Endothelial cell of umbilical vein (primary cell): ENCODE measurements at regions not wholly inside any gene's neighbourhood (a gene's known extent, or its start where the extent isn't known, plus 50 kb on each side); places are given as distances from the start of the nearest gene placed in this dataset.

Experiments used
- BruUV-seq: library from RNA; stranded (reverse); fragments of 400-500 nt; replicated peaks from 2 replicates; lab custom pipeline; 2021; lab: Mats Ljungman, UMichigan
- CTCF ChIA-PET: fragments of 300-600, 350-600 bp; sonication (Branson Sonifier 250); formaldehyde crosslinking; loops from one replicate; lab custom pipeline; 2021; ENCODE audit warnings: antibody characterized with exemption, inconsistent platforms; lab: Charles Lee
- POLR2A ChIA-PET: fragments of 300-600, 350-600 bp; sonication (Branson Sonifier 250); formaldehyde crosslinking; loops from one replicate; lab custom pipeline; 2021; ENCODE audit warnings: antibody characterized with exemption, inconsistent platforms; lab: Charles Lee
- DNase-seq: peaks from one replicate; pipeline ENCODE4 v3.0.0-alpha.2; 2011; ENCODE audit warnings: low read depth, low spot score
- FAIRE-seq: peaks from 2 replicates; lab custom pipeline; 2011; peaks lifted over from hg19 to GRCh38; lab: Jason Lieb, UNC
- H2AFZ ChIP-seq: 2 replicates; pipeline ENCODE4 v1.6.0; 2012; ENCODE audit warnings: low read depth, low read length, control low read depth, inconsistent platforms
- H3K27ac ChIP-seq: 2 replicates; pipeline ENCODE4 v1.5.1; 2011; ENCODE audit warnings: low read depth, mild to moderate bottlenecking, control low read depth, low read length, moderate library complexity; ENCODE audit not compliant: insufficient read depth
- H3K27me3 ChIP-seq, 2 experiments: 2 replicates each; pipeline versions ENCODE4 v1.6.0 to v1.6.1; 2011; ENCODE audit warnings: low read length in 2 of 2, mixed read lengths in 1 of 2; ENCODE audit not compliant: control insufficient read depth in 2 of 2, insufficient read depth in 2 of 2
- H3K36me3 ChIP-seq, 2 experiments: 2 replicates in 1 of 2; 3 replicates in 1 of 2; pipeline ENCODE4 v1.5.1; 2011; ENCODE audit warnings: low read length in 2 of 2, mild to moderate bottlenecking in 1 of 2, moderate library complexity in 1 of 2; ENCODE audit not compliant: control insufficient read depth in 2 of 2, insufficient read depth in 2 of 2; ENCODE audit errors: extremely low read depth in 1 of 2
- H3K4me1 ChIP-seq: 3 replicates; pipeline ENCODE4 v1.5.1; 2011; ENCODE audit warnings: mild to moderate bottlenecking, low read length; ENCODE audit not compliant: control insufficient read depth, insufficient read depth; ENCODE audit errors: extremely low read depth
- H3K4me2 ChIP-seq: 2 replicates; pipeline ENCODE4 v1.6.1; 2011; ENCODE audit warnings: low read length, control low read depth, mixed read lengths; ENCODE audit not compliant: insufficient read depth
- H3K4me3 ChIP-seq, 3 experiments: fragments of 200-600 bp in 1 of 3; sonication (generic), shearing (Covaris generic) in 1 of 3; replicated peaks in 1 of 3; 2 replicates each; pipeline ENCODE4 v1.5.1; 2011 to 2016; ENCODE audit warnings: control low read depth in 3 of 3, low read length in 3 of 3, mild to moderate bottlenecking in 2 of 3, inconsistent platforms in 1 of 3, low read depth in 1 of 3, moderate library complexity in 1 of 3; ENCODE audit not compliant: insufficient read depth in 1 of 3
- H3K79me2 ChIP-seq: 2 replicates; pipeline ENCODE4 v1.6.0; 2012; ENCODE audit warnings: low read length, inconsistent platforms; ENCODE audit not compliant: control insufficient read depth, insufficient read depth
- H3K9ac ChIP-seq: replicated peaks from 2 replicates; pipeline ENCODE3; 2011; ENCODE audit warnings: low read length, control low read depth; ENCODE audit not compliant: insufficient read depth; ENCODE audit errors: extremely low read depth
- H3K9me1 ChIP-seq: replicated peaks from 3 replicates; pipeline ENCODE4 v1.6.0; 2011; ENCODE audit warnings: mild to moderate bottlenecking, low read length; ENCODE audit not compliant: control insufficient read depth, insufficient read depth; ENCODE audit errors: extremely low read depth
- H3K9me3 ChIP-seq: replicated peaks from 2 replicates; pipeline ENCODE4 v1.5.1; 2012; ENCODE audit warnings: low read length, inconsistent platforms; ENCODE audit not compliant: control insufficient read depth, insufficient read depth
- H4K20me1 ChIP-seq: replicated peaks from 2 replicates; pipeline ENCODE3; 2011; ENCODE audit warnings: mild to moderate bottlenecking, low read length; ENCODE audit not compliant: control insufficient read depth, insufficient read depth; ENCODE audit errors: extremely low read depth
- EZH2 ChIP-seq: IDR thresholded peaks from 2 replicates; pipeline ENCODE4 v1.6.1; 2012; ENCODE audit warnings: borderline replicate concordance, low read depth, mild to moderate bottlenecking, moderate library complexity, low read length, inconsistent platforms; ENCODE audit not compliant: severe bottlenecking
- FOS ChIP-seq: IDR thresholded peaks from 2 replicates; pipeline ENCODE4 v1.6.1; 2011; ENCODE audit warnings: mild to moderate bottlenecking, low read length, moderate library complexity, borderline replicate concordance; ENCODE audit not compliant: insufficient read depth
- GATA2 ChIP-seq: IDR thresholded peaks from 2 replicates; pipeline ENCODE4 v1.7.0; 2011; ENCODE audit warnings: low read depth, mild to moderate bottlenecking, moderate library complexity, mixed read lengths, low read length; ENCODE audit not compliant: insufficient read length, insufficient read depth
- JUN ChIP-seq: IDR thresholded peaks from 2 replicates; pipeline ENCODE4 v1.6.1; 2011; ENCODE audit warnings: borderline replicate concordance, low read depth; ENCODE audit not compliant: insufficient read length, insufficient read depth
- MYC ChIP-seq: IDR thresholded peaks from one replicate; pipeline ENCODE4 v1.6.1; 2011; ENCODE audit warnings: mild to moderate bottlenecking, low read depth, low read length
- POLR2A ChIP-seq: IDR thresholded peaks from 2 replicates; pipeline ENCODE4 v1.6.1; 2012; ENCODE audit warnings: low read depth, mild to moderate bottlenecking, control low read depth, low read length
- POLR2AphosphoS5 ChIP-seq: IDR thresholded peaks from 2 replicates; pipeline ENCODE4 v1.6.1; 2012; ENCODE audit warnings: low read depth, mild to moderate bottlenecking, control low read depth, low read length, moderate library complexity; ENCODE audit not compliant: insufficient read depth
- dilution Hi-C: fragments of 300-500 bp; cut with MboI; formaldehyde crosslinking; loops from one replicate; pipeline ENCODE4 v1.15.0; 2019; ENCODE audit warnings: low sequenced_read_pairs; ENCODE audit not compliant: extremely low pct_ligation_motif_present
- intact Hi-C: fragments of 100-400 bp; cut with micrococcal nuclease; formaldehyde crosslinking; loops from one replicate; pipeline ENCODE4 v1.10.0; 2022
- TF ChIP-seq, protein P1 (sequence below): IDR thresholded peaks from 2 replicates; pipeline ENCODE4 v1.6.1; 2011; ENCODE audit not compliant: insufficient read depth, insufficient read length
- TF ChIP-seq, protein P2 (sequence below), 2 donors: IDR thresholded peaks; 1 replicate in 1 of 2; 2 replicates in 1 of 2; pipeline ENCODE4 v1.5.1; 2011; ENCODE audit warnings: low read length in 2 of 2, mild to moderate bottlenecking in 2 of 2, moderate library complexity in 2 of 2, control low read depth in 1 of 2, inconsistent platforms in 1 of 2, low read depth in 1 of 2; ENCODE audit not compliant: insufficient read depth in 1 of 2; ENCODE audit errors: extremely low read depth in 1 of 2

DNA sequence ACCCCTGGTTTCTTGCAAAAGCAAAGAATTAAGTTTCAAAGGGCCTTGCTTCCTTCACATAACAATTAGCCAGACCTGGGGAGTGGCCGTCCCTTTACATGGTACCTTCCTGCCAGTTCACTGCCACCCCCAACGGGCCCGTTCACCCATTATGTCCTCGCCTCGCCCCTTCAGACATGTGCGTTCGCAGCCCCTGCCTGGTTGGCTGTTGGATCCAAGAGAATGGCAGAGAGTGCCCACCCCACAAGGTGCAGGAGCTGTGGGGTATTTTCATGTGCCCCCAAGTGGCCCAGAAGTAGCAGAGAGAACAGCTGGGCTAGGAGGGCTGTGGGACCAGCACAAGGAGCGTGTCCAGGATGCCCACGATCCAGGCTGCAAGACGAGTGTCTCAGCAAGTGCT, 422.9 kb upstream of the SULF2 start:
- no peak for FAIRE-seq

More for the DNA sequence above, 422.9 kb upstream of the SULF2 start:
- no TSS peak for BruUV-seq
- H3K4me2 ChIP-seq = no peak overlapping the region
- DNase-seq = no peak
- H3K27me3 ChIP-seq = no peaks in the 10 kb centered on the region
- TF ChIP-seq POLR2AphosphoS5 = no peak
- TF ChIP-seq, protein P1, sequence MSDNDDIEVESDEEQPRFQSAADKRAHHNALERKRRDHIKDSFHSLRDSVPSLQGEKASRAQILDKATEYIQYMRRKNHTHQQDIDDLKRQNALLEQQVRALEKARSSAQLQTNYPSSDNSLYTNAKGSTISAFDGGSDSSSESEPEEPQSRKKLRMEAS = no peak
- no peak for TF ChIP-seq GATA2
- no peak for TF ChIP-seq FOS
- no peak for TF ChIP-seq POLR2A
- TF ChIP-seq MYC = no peak
- TF ChIP-seq EZH2 = no peak
- TF ChIP-seq, protein P2, sequence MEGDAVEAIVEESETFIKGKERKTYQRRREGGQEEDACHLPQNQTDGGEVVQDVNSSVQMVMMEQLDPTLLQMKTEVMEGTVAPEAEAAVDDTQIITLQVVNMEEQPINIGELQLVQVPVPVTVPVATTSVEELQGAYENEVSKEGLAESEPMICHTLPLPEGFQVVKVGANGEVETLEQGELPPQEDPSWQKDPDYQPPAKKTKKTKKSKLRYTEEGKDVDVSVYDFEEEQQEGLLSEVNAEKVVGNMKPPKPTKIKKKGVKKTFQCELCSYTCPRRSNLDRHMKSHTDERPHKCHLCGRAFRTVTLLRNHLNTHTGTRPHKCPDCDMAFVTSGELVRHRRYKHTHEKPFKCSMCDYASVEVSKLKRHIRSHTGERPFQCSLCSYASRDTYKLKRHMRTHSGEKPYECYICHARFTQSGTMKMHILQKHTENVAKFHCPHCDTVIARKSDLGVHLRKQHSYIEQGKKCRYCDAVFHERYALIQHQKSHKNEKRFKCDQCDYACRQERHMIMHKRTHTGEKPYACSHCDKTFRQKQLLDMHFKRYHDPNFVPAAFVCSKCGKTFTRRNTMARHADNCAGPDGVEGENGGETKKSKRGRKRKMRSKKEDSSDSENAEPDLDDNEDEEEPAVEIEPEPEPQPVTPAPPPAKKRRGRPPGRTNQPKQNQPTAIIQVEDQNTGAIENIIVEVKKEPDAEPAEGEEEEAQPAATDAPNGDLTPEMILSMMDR (IDR thresholded peaks at IDR 0.05; ENCODE audit: extremely low read depth in 1 of 2, insufficient read depth in 1 of 2, low read depth in 1 of 2, low read length in 2 of 2) = no peak
- no peak for TF ChIP-seq JUN
- ChIA-PET CTCF (interaction anchor here (0.6 to 1.2 kb wide), 2 partner anchors 32 to 313 kb away, joined by 3 to 5 read pairs; no protein-coding TSS in a partner anchor), POLR2A (no interaction called here)
- no peak overlapping the region for H2AFZ ChIP-seq
- intact Hi-C loops = no loop called here
- no peaks in the 10 kb centered on the region for H3K9me1 ChIP-seq
- no peaks in the 10 kb centered on the region for H3K9me3 ChIP-seq
- no peak overlapping the region for H3K9ac ChIP-seq
- H3K27ac ChIP-seq = no peak overlapping the region
- no peaks in the 10 kb centered on the region for H3K79me2 ChIP-seq
- no peaks in the 10 kb centered on the region for H3K4me1 ChIP-seq
- H3K4me3 ChIP-seq = no peak overlapping the region
- H4K20me1 ChIP-seq = no peaks in the 10 kb centered on the region
- H3K36me3 ChIP-seq = no peaks in the 10 kb centered on the region
- dilution Hi-C loops = no loop called here
